DMS79 treated with DMSO at 0.1 percent for 48 hours (cell line): ENCODE measurements at regions not wholly inside any gene's neighbourhood (a gene's known extent, or its start where the extent isn't known, plus 50 kb on each side); places are given as distances from the start of the nearest gene placed in this dataset.

ENCODE experiments used
- DNase-seq: peaks from one replicate; lab custom pipeline; 2025; lab: John Stamatoyannopoulos, UW

- no peak for DNase-seq
These were observed 183.9 kb downstream of the MYRFL start for GRCh38 chr12:70008944-70009343.

- no peak for DNase-seq
These were observed 186.3 kb downstream of the MYRFL start for GRCh38 chr12:70011353-70011752.

GRCh38 chr12:70013016-70013415, 188.0 kb downstream of the MYRFL start:
- DNase-seq: peak; percentile 1

- DNase-seq: no peak
These were observed 203.5 kb downstream of the MYRFL start for GRCh38 chr12:70028515-70028914.

- DNase-seq: no peak
These were observed 203.9 kb downstream of the MYRFL start for GRCh38 chr12:70028918-70029317.

GRCh38 chr12:70031046-70031445, 206.0 kb downstream of the MYRFL start:
- DNase-seq: no peak

GRCh38 chr12:70032076-70032475, 207.0 kb downstream of the MYRFL start:
- no peak for DNase-seq

GRCh38 chr12:70033310-70033709, 208.3 kb downstream of the MYRFL start:
- DNase-seq: no peak

- DNase-seq: no peak
These were observed 203.1 kb upstream of the CNOT2 start for GRCh38 chr12:70040141-70040540.

- no peak for DNase-seq
These were observed 200.6 kb upstream of the CNOT2 start for GRCh38 chr12:70042675-70043074.

GRCh38 chr12:70043490-70044138, 199.6 kb upstream of the CNOT2 start:
- DNase-seq: no peak

- DNase-seq: no peak
These were observed 199.1 kb upstream of the CNOT2 start for GRCh38 chr12:70044167-70044566.

- no peak for DNase-seq
These were observed 198.2 kb upstream of the CNOT2 start for GRCh38 chr12:70045036-70045435.

- DNase-seq: no peak
These were observed 197.7 kb upstream of the CNOT2 start for GRCh38 chr12:70045514-70045913.

GRCh38 chr12:70048521-70049250, 194.5 kb upstream of the CNOT2 start:
- DNase-seq: no peak

- no peak for DNase-seq
These were observed 193.5 kb upstream of the CNOT2 start for GRCh38 chr12:70049596-70050360.

GRCh38 chr12:70052476-70052875, 190.8 kb upstream of the CNOT2 start:
- no peak for DNase-seq

- DNase-seq: no peak
These were observed 190.2 kb upstream of the CNOT2 start for GRCh38 chr12:70052931-70053497.

GRCh38 chr12:70059373-70059772, 183.9 kb upstream of the CNOT2 start:
- no peak for DNase-seq

GRCh38 chr12:70060634-70061033, 182.6 kb upstream of the CNOT2 start:
- DNase-seq: no peak

- DNase-seq: no peak
These were observed 174.5 kb upstream of the CNOT2 start for GRCh38 chr12:70068743-70069142.

GRCh38 chr12:70069221-70070105, 173.8 kb upstream of the CNOT2 start:
- no peak for DNase-seq
